ENCODE measurements at regions not wholly inside any gene's neighbourhood (a gene's known extent, or its start where the extent isn't known, plus 50 kb on each side); places are given as distances from the start of the nearest gene placed in this dataset.

DNA sequence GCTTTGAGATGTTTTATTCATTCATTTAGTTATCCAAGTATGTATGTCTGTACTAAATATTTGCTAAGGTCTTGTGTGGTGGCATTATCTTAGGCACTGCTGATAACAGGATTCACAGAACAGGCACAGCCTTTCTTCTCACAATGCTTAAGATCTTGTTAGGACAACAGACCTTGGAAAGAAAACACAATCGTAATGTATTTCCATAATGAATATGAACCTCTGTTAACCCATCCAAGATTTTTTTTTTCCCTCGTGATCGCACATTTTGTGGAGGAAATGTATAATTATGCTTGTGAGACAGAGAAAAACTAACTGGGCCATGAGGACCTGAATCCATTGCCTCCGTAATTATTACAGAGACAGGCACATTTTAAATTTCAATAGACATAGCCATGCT lies 121.9 kb downstream of the NPIPB5 start:
- no peak for DNase-seq (ENCODE audit: low spot score)
- Histone ChIP-seq H3K4me1 (ENCODE audit: insufficient read depth, low read length, poor library complexity, severe bottlenecking) (no peaks in the 10 kb centered on the region), H3K4me3 (ENCODE audit: low read depth, low read length, poor library complexity, severe bottlenecking) (no peak overlapping the region), H3K79me2 (ENCODE audit: insufficient read depth, low read depth, low read length) (no peaks in the 10 kb centered on the region), H3K9me3 (ENCODE audit: low read length) (no peaks in the 10 kb centered on the region), H3K4me2 (ENCODE audit: low read length) (no peak overlapping the region), H3K27ac (ENCODE audit: low read depth, low read length, poor library complexity, severe bottlenecking) (no peak overlapping the region), H2AFZ (ENCODE audit: low read length) (no peak overlapping the region), H4K20me1 (ENCODE audit: insufficient read depth, low read length) (no peaks in the 10 kb centered on the region), H3K9me2 (ENCODE audit: insufficient read depth, low read length) (no peaks in the 10 kb centered on the region), H3K36me3 (ENCODE audit: insufficient read depth, low read length) (no peaks in the 10 kb centered on the region)
- TF ChIP-seq, protein P1, sequence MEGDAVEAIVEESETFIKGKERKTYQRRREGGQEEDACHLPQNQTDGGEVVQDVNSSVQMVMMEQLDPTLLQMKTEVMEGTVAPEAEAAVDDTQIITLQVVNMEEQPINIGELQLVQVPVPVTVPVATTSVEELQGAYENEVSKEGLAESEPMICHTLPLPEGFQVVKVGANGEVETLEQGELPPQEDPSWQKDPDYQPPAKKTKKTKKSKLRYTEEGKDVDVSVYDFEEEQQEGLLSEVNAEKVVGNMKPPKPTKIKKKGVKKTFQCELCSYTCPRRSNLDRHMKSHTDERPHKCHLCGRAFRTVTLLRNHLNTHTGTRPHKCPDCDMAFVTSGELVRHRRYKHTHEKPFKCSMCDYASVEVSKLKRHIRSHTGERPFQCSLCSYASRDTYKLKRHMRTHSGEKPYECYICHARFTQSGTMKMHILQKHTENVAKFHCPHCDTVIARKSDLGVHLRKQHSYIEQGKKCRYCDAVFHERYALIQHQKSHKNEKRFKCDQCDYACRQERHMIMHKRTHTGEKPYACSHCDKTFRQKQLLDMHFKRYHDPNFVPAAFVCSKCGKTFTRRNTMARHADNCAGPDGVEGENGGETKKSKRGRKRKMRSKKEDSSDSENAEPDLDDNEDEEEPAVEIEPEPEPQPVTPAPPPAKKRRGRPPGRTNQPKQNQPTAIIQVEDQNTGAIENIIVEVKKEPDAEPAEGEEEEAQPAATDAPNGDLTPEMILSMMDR (conservative IDR thresholded peaks at IDR 0.05; ENCODE audit: low read length): no peak
- no peak for TF ChIP-seq EZH2phosphoT487 (IDR thresholded peaks at IDR 0.05; ENCODE audit: borderline replicate concordance, low read depth, low read length)
- ChIA-PET CTCF (ENCODE audit: unreplicated experiment) (no interaction called here), POLR2A (interaction anchor here (0.7 kb wide), 1 partner anchor 650 kb away, joined by 3 read pairs; no protein-coding TSS in a partner anchor)
- intact Hi-C loops (cut with micrococcal nuclease; ENCODE audit: unreplicated experiment): no loop called here
- BruUV-seq (replicated peaks): no TSS peak

GRCh38 chr16:22633280-22633679 lies 122.6 kb downstream of the NPIPB5 start:
- Histone ChIP-seq H2AFZ (ENCODE audit: low read length) (no peak overlapping the region), H4K20me1 (ENCODE audit: insufficient read depth, low read length) (no peaks in the 10 kb centered on the region), H3K36me3 (ENCODE audit: insufficient read depth, low read length) (no peaks in the 10 kb centered on the region), H3K79me2 (ENCODE audit: insufficient read depth, low read depth, low read length) (no peaks in the 10 kb centered on the region), H3K9me3 (ENCODE audit: low read length) (no peaks in the 10 kb centered on the region), H3K9me2 (ENCODE audit: insufficient read depth, low read length) (no peaks in the 10 kb centered on the region), H3K4me2 (ENCODE audit: low read length) (no peak overlapping the region), H3K27ac (ENCODE audit: low read depth, low read length, poor library complexity, severe bottlenecking) (no peak overlapping the region), H3K4me1 (ENCODE audit: insufficient read depth, low read length, poor library complexity, severe bottlenecking) (no peaks in the 10 kb centered on the region), H3K4me3 (ENCODE audit: low read depth, low read length, poor library complexity, severe bottlenecking) (no peak overlapping the region)
- no TSS peak for BruUV-seq (replicated peaks)
- DNase-seq (ENCODE audit: low spot score): no peak
- TF ChIP-seq, protein P1 (conservative IDR thresholded peaks at IDR 0.05; ENCODE audit: low read length): no peak
- TF ChIP-seq EZH2phosphoT487 (IDR thresholded peaks at IDR 0.05; ENCODE audit: borderline replicate concordance, low read depth, low read length): no peak
- POLR2A ChIA-PET: interaction anchor here (0.7 kb wide), 1 partner anchor 651 kb away, joined by 3 read pairs; no protein-coding TSS in a partner anchor
- CTCF ChIA-PET (ENCODE audit: unreplicated experiment): no interaction called here
- intact Hi-C loops (cut with micrococcal nuclease; ENCODE audit: unreplicated experiment): no loop called here

DNA sequence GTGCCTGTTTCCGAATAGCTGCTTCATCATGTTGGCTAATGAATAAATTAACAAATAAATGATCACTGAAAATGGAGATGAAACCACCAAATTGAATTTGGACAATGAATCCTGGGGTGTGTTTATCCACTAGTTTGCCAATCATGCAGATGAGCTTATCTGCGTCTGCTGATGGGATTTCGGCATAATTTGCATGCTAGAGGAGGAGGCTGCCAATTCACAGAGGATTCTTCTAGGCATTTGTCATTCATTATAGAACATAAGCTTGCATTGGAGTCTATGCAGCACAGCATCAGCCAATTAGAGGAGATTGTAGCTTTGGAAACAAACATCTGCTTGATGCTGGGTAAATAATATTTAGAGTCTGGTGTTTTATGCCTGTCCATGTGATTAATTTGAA lies 123.1 kb downstream of the NPIPB5 start:
- BruUV-seq (replicated peaks): no TSS peak

More for the DNA sequence above, 123.1 kb downstream of the NPIPB5 start:
- H3K4me3 ChIP-seq (ENCODE audit: low read depth, low read length, poor library complexity, severe bottlenecking): no peak overlapping the region
- no peaks in the 10 kb centered on the region for H3K36me3 ChIP-seq (ENCODE audit: insufficient read depth, low read length)
- H3K9me3 ChIP-seq (ENCODE audit: low read length): no peaks in the 10 kb centered on the region
- TF ChIP-seq, protein P1 (conservative IDR thresholded peaks at IDR 0.05; ENCODE audit: low read length): no peak
- TF ChIP-seq EZH2phosphoT487 (IDR thresholded peaks at IDR 0.05; ENCODE audit: borderline replicate concordance, low read depth, low read length): no peak
- POLR2A ChIA-PET: no interaction called here
- no peak overlapping the region for H2AFZ ChIP-seq (ENCODE audit: low read length)
- CTCF ChIA-PET (ENCODE audit: unreplicated experiment): no interaction called here
- H4K20me1 ChIP-seq (ENCODE audit: insufficient read depth, low read length): no peaks in the 10 kb centered on the region
- H3K9me2 ChIP-seq (ENCODE audit: insufficient read depth, low read length): no peaks in the 10 kb centered on the region
- intact Hi-C loops (cut with micrococcal nuclease; ENCODE audit: unreplicated experiment): no loop called here
- H3K4me2 ChIP-seq (ENCODE audit: low read length): no peak overlapping the region
- no peak for DNase-seq (ENCODE audit: low spot score)
- no peaks in the 10 kb centered on the region for H3K4me1 ChIP-seq (ENCODE audit: insufficient read depth, low read length, poor library complexity, severe bottlenecking)
- no peaks in the 10 kb centered on the region for H3K79me2 ChIP-seq (ENCODE audit: insufficient read depth, low read depth, low read length)
- no peak overlapping the region for H3K27ac ChIP-seq (ENCODE audit: low read depth, low read length, poor library complexity, severe bottlenecking)

Measured in OCI-LY7 (cell line).